HG02938 (cell line): ENCODE measurements at regions not wholly inside any gene's neighbourhood (a gene's known extent, or its start where the extent isn't known, plus 50 kb on each side); places are given as distances from the start of the nearest gene placed in this dataset.
"Not testable (repeated sequence)": the region's sequence is repeated elsewhere in the genome, so short reads cannot be mapped to it uniquely, and the experiment has no call there.

Experiments
- ATAC-seq: cut with Tn5 transposase; IDR thresholded peaks from one replicate; pipeline ENCODE4 v1.9.1; 2021; ENCODE audit warnings: mild to moderate bottlenecking, moderate library complexity; ENCODE audit not compliant: unreplicated experiment

- ATAC-seq, result no peak
These were observed 150.1 kb downstream of the CRLF2 start for GRCh38 chrX:1062351-1062750.

- ATAC-seq, result no peak
These were observed 151.9 kb downstream of the CRLF2 start for GRCh38 chrX:1060562-1060960.

GRCh38 chrX:1059576-1060561, 152.6 kb downstream of the CRLF2 start:
- no peak for ATAC-seq

GRCh38 chrX:1053600-1053999, 158.8 kb downstream of the CRLF2 start:
- not testable (repeated sequence) for ATAC-seq

DNA sequence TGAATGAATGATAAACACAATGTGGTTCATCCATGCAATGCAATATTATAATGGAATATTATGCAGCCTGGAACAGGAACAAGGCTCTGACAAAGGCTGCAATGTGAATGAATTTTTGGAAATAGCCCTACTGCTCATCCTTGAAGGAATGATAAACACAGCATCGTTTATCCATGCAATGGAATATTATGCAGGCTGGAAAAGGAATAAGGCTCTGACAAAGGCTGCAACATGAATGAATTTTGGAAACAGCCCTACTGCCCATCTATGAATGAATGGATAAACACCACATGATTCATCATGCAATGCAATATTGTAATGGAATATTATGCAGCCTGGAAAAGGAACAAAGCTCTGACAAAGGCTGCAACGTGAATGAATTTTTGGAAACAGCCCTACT, 159.4 kb downstream of the CRLF2 start:
- ATAC-seq, result no peak

DNA sequence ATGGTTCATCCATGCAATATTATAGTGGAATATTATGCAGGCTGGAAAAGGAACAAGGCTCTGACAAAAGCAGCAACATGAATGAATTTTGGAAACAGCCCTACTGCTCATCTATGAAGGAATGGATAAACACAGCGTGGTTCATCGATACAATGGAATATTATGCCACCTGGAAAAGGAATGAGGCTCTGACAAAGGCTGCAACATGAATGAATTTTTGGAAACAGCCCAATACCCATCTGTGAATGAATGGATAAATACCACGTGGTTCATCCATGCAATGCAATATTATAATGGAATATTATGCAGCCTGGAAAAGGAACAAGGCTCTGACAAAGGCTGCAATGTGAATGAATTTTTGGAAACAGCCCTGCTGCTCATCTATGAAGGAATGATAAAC, 160.4 kb downstream of the CRLF2 start:
- ATAC-seq, result no peak

DNA sequence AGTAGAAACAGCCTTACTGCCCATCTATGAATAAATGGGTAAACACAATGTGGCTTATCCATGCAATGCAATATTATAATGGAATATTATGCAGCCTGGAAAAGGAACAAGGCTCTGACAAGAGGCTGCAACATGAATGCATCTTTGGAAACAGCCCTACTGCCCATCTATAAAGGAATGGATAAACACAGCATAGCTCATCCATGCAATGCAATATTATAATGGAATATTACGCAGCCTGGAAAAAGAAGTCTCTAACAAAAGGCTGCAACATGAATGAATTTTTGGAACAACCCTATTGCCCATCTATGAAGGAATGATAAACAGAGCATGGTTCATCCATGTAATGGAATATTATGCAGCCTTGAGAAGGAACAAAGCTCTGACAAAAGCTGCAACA, 161.0 kb downstream of the CRLF2 start:
- no peak for ATAC-seq

GRCh38 chrX:1045680-1046314, 166.7 kb downstream of the CRLF2 start:
- no peak for ATAC-seq

GRCh38 chrX:1041091-1041490, 171.4 kb downstream of the CRLF2 start:
- ATAC-seq, result no peak

DNA sequence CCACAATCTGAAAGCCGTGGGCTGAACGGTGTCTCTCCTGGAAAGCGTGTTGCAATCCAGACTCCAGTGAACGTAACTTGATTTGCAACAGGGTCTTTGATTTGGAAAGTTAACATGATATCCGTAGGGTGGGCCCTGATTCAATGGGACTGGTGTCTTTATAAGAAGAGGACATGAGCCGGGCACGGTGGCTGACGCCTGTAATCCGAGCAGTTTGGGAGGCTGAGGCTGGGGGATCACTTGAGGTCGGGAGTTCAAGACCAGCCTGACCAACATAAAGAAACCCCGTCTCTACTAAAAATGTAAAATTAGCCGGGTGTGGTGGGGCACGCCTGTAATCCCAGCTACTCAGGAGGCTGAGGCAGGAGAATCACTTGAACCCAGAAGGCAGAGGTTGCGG, 176.5 kb downstream of the CRLF2 start:
- ATAC-seq, result not testable (repeated sequence)

- ATAC-seq, result no peak
These were observed 177.2 kb downstream of the CRLF2 start for GRCh38 chrX:1035206-1035605.

DNA sequence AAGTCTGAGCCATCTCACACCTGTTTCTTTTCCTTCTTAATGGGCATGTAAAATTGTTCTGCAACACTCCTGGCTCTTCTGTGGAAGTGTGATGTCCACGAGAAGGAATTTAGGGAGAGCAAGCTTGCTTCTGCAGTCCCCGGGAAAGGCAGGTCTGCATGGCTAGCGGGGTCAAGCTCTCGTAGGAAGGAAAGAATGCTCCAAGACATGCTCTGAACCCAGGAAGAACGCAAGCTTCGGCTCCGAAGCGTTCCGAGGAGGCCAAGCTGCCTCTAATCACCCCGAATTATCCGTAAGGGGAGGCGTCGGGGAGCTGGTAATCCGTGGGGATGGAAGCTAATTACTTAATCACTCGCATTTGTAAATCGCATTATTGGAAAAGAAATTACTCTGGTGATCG, 177.7 kb downstream of the CRLF2 start:
- no peak for ATAC-seq

DNA sequence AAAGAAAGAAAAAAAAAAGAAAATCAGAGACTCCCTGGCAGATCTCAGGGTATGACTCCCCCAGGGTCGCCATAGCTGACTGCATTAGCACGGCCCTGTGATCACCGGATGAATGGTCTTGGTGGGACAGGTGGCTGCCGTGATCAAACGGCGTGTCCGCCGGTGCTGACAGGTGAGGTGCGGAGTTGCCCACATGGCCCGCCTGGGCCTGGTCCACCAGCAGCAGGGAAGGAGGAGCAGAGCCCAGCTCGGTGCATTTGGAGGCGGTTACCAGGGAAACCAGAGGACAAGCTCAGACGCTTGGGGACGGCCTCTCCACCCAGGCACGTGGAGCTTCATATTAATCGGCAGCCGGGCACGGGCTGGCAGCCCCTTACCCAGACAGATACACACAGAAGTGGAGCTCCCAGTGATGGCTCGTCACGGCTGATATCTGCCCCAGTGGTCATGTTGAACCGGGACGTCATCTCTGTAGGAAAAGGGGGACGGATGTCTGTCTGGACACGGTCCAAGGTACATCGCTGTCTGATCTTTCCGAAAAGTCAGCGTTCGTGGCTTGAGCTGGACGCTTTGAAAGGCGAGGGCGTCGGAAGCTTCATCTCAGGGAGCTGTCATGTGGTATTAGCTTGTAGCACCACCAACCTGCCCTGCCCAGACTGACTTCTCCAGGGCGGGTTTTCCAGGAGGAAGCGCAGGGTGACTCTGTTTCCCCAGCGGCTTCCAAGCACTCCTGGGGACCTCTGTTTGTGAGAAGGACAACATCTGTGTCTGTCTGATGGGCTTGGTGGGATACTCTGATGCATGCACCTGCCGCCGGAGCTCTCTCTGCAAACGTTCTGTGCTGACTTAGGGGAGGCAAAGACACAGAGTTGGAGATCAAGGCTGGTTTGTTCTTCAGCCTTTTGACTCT, 180.7 kb downstream of the CRLF2 start:
- no peak for ATAC-seq

- no peak for ATAC-seq
These were observed 183.0 kb downstream of the CRLF2 start for GRCh38 chrX:1029494-1029893.

GRCh38 chrX:1027680-1028079, 184.8 kb downstream of the CRLF2 start:
- ATAC-seq, result no peak

DNA sequence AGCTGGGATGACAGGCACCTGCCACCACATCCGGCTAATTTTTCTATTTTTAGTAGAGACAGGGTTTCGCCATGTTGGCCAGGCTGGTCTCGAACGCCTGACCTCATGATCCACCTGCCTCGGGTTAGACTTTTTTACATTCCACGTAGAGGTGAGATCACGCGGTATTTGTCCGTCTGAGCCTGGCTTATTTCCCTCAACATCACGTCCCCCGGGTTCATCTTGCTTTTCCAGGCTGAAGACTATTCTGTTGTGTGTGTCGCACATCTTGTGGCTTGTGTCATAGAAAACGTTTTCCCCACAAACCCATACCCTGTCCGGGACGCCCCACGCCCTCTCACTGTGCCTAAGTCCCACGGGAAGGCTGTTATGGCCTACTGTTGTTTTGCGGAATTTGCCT, 185.3 kb downstream of the CRLF2 start:
- ATAC-seq, result peak; percentile 51

DNA sequence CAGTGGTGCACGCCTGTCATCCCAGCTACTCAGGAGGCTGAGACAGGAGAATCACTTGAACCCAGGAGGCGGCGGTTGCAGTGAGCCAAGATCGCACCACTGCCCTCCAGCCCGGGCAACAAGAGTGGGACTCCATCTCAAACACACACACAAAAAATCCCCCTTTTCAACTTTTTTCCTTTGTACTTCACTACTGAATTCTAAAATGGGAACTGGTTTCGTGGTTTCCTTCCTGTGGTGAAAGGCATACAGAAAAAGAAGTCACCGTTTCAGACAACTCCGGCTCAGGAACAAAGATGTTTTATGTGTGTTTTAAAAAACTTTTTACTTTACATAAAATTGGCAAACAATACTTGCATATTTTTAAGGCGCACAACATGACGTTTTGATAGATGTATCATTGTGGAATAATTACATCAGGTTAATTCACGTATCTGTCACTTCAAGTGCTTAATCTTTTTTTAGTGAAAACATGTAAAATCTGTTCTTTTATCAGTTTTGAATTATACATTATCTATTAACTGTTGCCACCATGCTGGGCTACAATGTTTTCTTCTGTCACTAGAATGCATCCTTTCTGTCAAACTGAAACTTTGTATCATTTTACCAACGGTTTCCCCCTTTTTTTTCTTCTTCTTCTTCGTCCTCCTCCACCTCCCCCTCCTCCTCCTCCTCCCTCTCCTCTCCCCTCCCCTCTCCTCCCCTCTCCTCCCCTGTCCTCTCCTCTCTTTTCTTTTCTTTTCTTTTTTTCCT, 186.0 kb downstream of the CRLF2 start:
- ATAC-seq, result peak; percentile 61

DNA sequence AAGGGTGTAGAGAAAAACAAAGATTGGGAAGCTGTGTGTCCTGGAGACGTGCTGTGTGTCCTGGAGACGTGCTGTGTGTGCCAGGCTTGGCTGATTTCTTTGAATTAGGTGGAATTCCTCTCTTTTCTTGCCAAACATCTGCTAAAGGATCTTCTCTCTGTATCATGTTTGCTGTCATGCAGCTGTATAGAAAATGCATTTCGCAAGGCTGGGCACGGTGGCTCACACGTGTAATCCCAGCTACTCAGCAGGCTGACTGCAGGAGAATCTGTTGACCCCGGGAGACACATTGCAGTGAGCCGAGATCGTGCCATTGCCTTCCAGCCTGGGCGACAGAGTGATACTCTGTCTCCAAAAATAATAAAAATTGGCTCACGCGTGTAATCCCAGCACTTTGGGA, 187.0 kb downstream of the CRLF2 start:
- ATAC-seq, result no peak

- no peak for ATAC-seq
These were observed 188.8 kb downstream of the CRLF2 start for GRCh38 chrX:1023676-1024075.

DNA sequence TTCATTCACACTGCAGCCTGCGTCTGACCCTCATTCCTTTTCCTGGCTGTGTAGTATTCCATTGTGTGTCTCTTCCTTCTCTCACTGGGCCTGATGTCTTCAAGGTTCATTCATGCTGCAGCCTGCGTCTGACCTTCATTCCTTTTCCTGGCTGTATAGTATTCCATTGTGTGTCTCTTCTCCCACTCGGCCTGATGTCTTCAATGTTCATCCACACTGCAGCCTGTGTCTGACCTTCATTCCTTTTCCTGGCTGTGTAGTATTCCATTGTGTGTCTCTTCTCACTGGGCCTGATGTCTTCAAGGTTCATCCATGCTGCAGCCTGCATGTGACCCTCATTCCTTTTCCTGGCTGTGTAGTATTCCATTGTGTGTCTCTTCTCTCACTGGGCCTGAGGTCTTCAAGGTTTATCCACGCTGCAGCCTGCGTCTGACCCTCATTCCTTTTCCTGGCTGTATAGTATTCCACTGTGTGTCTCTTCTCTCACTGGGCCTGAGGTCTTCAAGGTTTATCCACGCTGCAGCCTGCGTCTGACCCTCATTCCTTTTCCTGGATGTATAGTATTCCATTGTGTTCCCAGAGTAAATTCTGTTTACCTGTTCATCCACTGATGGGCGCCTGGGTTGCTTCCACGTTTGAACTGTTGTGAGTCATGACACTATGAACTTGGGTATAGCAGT, 191.0 kb downstream of the CRLF2 start:
- ATAC-seq, result not testable (repeated sequence)
